Neutrophil (primary cell): ENCODE measurements at regions not wholly inside any gene's neighbourhood (a gene's known extent, or its start where the extent isn't known, plus 50 kb on each side); places are given as distances from the start of the nearest gene placed in this dataset.

ENCODE experiments used
- H3K27ac ChIP-seq: fragments of 200-600 bp; sonication (generic); 2 replicates; pipeline ENCODE4 v1.5.1; 2016; ENCODE audit warnings: mild to moderate bottlenecking, moderate library complexity
- H3K27me3 ChIP-seq: fragments of 200-600 bp; sonication (generic); 2 replicates; pipeline ENCODE4 v1.6.0; 2016; ENCODE audit warnings: mild to moderate bottlenecking
- H3K36me3 ChIP-seq: fragments of 200-600 bp; sonication (generic); 2 replicates; pipeline ENCODE4 v1.5.1; 2017
- H3K4me1 ChIP-seq, 2 experiments: fragments of 200-600 bp in 1 of 2; sonication (generic) in 1 of 2; 1 replicate in 1 of 2; 2 replicates in 1 of 2; pipeline versions ENCODE4 v1.5.1 to v1.6.1; 2013 to 2016; ENCODE audit warnings: low read depth in 1 of 2, low read length in 1 of 2, mild to moderate bottlenecking in 1 of 2, moderate library complexity in 1 of 2; ENCODE audit not compliant: control insufficient read depth in 1 of 2, insufficient read depth in 1 of 2
- H3K4me3 ChIP-seq, 2 experiments: fragments of 200-600 bp in 1 of 2; sonication (generic) in 1 of 2; 1 replicate in 1 of 2; 2 replicates in 1 of 2; pipeline ENCODE4 v1.5.1; 2013 to 2016; ENCODE audit warnings: low read depth in 1 of 2, low read length in 1 of 2, mild to moderate bottlenecking in 1 of 2, moderate library complexity in 1 of 2
- H3K9me3 ChIP-seq: fragments of 200-600 bp; sonication (generic); 2 replicates; pipeline ENCODE4 v1.5.1; 2016
- CTCF ChIP-seq: fragments of 200-600 bp; sonication (generic); IDR thresholded peaks from 2 replicates; pipeline ENCODE4 v1.5.1; 2016; ENCODE audit warnings: antibody characterized with exemption

GRCh38 chr17:73819440-73820395, 175.5 kb upstream of the SDK2 start:
- H3K27me3 ChIP-seq = peaks cover 25% of the 10 kb centered on the region
- no peaks in the 10 kb centered on the region for H3K9me3 ChIP-seq
- no peaks in the 10 kb centered on the region for H3K4me1 ChIP-seq
- H3K27ac ChIP-seq = no peak overlapping the region
- TF ChIP-seq CTCF = no peak
- no peaks in the 10 kb centered on the region for H3K36me3 ChIP-seq
- no peak overlapping the region for H3K4me3 ChIP-seq

- no peak for TF ChIP-seq CTCF
- H3K27ac ChIP-seq = no peak overlapping the region
- H3K36me3 ChIP-seq = no peaks in the 10 kb centered on the region
- H3K9me3 ChIP-seq = no peaks in the 10 kb centered on the region
- peaks cover 25% of the 10 kb centered on the region for H3K27me3 ChIP-seq
- H3K4me1 ChIP-seq = no peaks in the 10 kb centered on the region
- H3K4me3 ChIP-seq = no peak overlapping the region
These were observed 176.6 kb upstream of the SDK2 start for GRCh38 chr17:73820686-73821448.

- Histone ChIP-seq H3K27me3 (peaks cover 25% of the 10 kb centered on the region), H3K36me3 (no peaks in the 10 kb centered on the region), H3K9me3 (no peaks in the 10 kb centered on the region), H3K27ac (no peak overlapping the region), H3K4me3 (no peak overlapping the region), H3K4me1 (no peaks in the 10 kb centered on the region)
- TF ChIP-seq CTCF = no peak
These were observed 177.4 kb upstream of the SDK2 start for GRCh38 chr17:73821665-73822064.

- TF ChIP-seq CTCF = no peak
- Histone ChIP-seq H3K4me3 (no peak overlapping the region), H3K36me3 (no peaks in the 10 kb centered on the region), H3K27me3 (peaks cover 25% of the 10 kb centered on the region), H3K9me3 (no peaks in the 10 kb centered on the region), H3K4me1 (no peaks in the 10 kb centered on the region), H3K27ac (no peak overlapping the region)
These were observed 178.1 kb upstream of the SDK2 start for GRCh38 chr17:73822371-73822770.

DNA sequence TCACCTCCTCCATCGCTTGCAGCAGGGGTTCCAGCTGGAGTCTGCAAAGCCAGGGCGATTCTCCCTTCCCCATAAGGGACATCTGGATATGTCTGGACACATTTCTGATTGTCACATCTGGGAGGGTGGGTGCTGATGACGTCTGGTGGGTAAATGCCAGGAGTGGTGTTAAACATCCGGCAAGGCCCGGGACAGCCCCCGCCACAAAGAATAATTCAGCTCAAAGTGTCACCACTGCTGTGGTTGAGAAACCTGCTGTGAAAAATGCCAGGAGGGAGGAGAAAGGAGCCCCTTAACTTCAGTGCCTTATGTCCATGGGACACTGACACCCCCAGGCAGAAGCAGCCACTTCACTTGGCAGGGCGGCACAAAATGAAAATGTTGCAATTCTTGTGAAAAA, 179.4 kb upstream of the SDK2 start:
- H3K27me3 ChIP-seq = peaks cover 25% of the 10 kb centered on the region
- no peaks in the 10 kb centered on the region for H3K9me3 ChIP-seq
- no peak overlapping the region for H3K4me3 ChIP-seq
- H3K27ac ChIP-seq = no peak overlapping the region
- no peaks in the 10 kb centered on the region for H3K4me1 ChIP-seq
- H3K36me3 ChIP-seq = no peaks in the 10 kb centered on the region
- no peak for TF ChIP-seq CTCF
